ENCODE measurements at regions not wholly inside any gene's neighbourhood (a gene's known extent, or its start where the extent isn't known, plus 50 kb on each side); places are given as distances from the start of the nearest gene placed in this dataset.

GRCh38 chr12:76634133-76634532, 74.6 kb upstream of the OSBPL8 start:
- TF ChIP-seq, protein P1, sequence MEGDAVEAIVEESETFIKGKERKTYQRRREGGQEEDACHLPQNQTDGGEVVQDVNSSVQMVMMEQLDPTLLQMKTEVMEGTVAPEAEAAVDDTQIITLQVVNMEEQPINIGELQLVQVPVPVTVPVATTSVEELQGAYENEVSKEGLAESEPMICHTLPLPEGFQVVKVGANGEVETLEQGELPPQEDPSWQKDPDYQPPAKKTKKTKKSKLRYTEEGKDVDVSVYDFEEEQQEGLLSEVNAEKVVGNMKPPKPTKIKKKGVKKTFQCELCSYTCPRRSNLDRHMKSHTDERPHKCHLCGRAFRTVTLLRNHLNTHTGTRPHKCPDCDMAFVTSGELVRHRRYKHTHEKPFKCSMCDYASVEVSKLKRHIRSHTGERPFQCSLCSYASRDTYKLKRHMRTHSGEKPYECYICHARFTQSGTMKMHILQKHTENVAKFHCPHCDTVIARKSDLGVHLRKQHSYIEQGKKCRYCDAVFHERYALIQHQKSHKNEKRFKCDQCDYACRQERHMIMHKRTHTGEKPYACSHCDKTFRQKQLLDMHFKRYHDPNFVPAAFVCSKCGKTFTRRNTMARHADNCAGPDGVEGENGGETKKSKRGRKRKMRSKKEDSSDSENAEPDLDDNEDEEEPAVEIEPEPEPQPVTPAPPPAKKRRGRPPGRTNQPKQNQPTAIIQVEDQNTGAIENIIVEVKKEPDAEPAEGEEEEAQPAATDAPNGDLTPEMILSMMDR (IDR thresholded peaks at IDR 0.05) = no peak
- TF ChIP-seq POLR2AphosphoS5 (IDR thresholded peaks at IDR 0.05) (no peak), POLR2A (IDR thresholded peaks at IDR 0.05) (no peak)
